ENCODE measurements at regions not wholly inside any gene's neighbourhood (a gene's known extent, or its start where the extent isn't known, plus 50 kb on each side); places are given as distances from the start of the nearest gene placed in this dataset.

DNA sequence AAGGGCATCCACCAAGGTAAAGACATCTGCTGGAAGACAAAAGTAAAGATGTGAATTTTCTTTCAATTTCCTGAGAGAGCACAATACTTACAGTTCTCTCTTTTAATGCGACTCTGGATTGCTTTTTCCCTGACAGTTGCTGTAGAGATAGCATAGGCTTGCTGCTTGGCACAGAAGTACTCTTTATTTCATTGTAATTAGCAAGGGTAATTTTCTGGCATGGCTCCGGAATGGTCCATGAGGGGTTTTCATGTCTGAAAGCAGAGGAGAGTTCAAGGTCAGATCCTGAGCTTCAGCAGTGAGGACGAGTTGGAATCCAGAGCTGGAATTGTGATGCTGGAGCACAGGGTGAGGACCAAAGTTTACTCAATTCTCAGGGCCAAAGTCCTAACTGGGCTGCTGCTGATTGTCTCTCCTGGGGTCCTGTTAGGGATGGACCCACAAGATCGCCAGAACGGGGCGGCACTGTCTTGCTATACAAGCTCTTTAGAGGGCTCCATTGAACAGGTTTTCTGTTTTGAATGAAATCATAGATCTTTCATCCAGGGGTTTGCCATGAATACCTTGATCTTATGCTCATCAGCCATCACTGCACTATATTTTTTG, 190.0 kb upstream of the MKI67 start:
- TF ChIP-seq GATA2 (CRISPR knock-in tag; IDR thresholded peaks at IDR 0.05) (no peak), POLR2A (conservative IDR thresholded peaks at IDR 0.05) (no peak), MAFK (IDR thresholded peaks at IDR 0.05; ENCODE audit: low read length) (no peak)

Data from K562 (cell line).